ENCODE measurements at regions not wholly inside any gene's neighbourhood (a gene's known extent, or its start where the extent isn't known, plus 50 kb on each side); places are given as distances from the start of the nearest gene placed in this dataset.

DNA sequence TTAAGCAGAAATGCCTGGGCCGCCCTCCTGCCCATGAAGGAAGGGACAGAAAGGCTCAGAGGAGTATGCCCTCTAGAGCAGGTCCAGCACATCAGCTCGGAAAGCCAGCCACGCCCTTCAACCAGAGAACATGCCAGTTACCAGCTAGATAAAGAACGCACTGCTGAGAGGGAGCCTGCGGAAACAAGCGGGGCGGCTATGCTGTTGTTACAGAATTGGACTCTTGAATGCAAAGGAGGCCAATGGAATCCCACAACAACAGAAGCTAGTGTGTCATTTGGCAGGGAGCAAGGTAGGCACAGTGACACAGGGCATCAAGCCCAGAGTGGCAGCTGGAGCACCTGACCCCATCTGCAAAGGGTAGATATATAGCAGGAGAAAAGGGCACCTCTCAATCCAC is 242.9 kb upstream of the ID2 start:
- Histone ChIP-seq H3K9ac (ENCODE audit: low read depth in 1 of 2, low read length in 2 of 2) (no peak overlapping the region), H3K4me1 (ENCODE audit: control insufficient read depth in 4 of 4, insufficient read depth in 4 of 4, low read length in 3 of 4) (peaks cover 4 to 14% (median 9%) of the 10 kb centered on the region in 4 donors), H3K27ac (ENCODE audit: low read depth in 1 of 2, low read length in 2 of 2) (no peak overlapping the region), H3K36me3 (ENCODE audit: control insufficient read depth in 4 of 4, insufficient read depth in 3 of 4, low read depth in 1 of 4, low read length in 3 of 4) (no peaks in the 10 kb centered on the region), H3K27me3 (ENCODE audit: control insufficient read depth in 4 of 4, insufficient read depth in 4 of 4, low read length in 3 of 4) (no peaks in the 10 kb centered on the region), H3K9me3 (ENCODE audit: control insufficient read depth in 4 of 4, low read length in 3 of 4) (no peaks in the 10 kb centered on the region), H3K4me3 (ENCODE audit: low read depth in 1 of 3, low read length in 3 of 3) (no peak overlapping the region)
- WGBS, result 55% methylated on average over 7 of the region's 7 CpGs
- no peak for DNase-seq (ENCODE audit: low spot score)
- TF ChIP-seq YY1 (IDR thresholded peaks at IDR 0.05), result peak; percentile 52
- TF ChIP-seq, protein P1, sequence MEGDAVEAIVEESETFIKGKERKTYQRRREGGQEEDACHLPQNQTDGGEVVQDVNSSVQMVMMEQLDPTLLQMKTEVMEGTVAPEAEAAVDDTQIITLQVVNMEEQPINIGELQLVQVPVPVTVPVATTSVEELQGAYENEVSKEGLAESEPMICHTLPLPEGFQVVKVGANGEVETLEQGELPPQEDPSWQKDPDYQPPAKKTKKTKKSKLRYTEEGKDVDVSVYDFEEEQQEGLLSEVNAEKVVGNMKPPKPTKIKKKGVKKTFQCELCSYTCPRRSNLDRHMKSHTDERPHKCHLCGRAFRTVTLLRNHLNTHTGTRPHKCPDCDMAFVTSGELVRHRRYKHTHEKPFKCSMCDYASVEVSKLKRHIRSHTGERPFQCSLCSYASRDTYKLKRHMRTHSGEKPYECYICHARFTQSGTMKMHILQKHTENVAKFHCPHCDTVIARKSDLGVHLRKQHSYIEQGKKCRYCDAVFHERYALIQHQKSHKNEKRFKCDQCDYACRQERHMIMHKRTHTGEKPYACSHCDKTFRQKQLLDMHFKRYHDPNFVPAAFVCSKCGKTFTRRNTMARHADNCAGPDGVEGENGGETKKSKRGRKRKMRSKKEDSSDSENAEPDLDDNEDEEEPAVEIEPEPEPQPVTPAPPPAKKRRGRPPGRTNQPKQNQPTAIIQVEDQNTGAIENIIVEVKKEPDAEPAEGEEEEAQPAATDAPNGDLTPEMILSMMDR (IDR thresholded peaks at IDR 0.05; ENCODE audit: low read depth, low read length, missing input control), result no peak
- TF ChIP-seq JUND (IDR thresholded peaks at IDR 0.05), result no peak
- TF ChIP-seq NR2F2 (IDR thresholded peaks at IDR 0.05), result no peak
- no peak for TF ChIP-seq FOXA1 (IDR thresholded peaks at IDR 0.05)
- TF ChIP-seq, protein P2, sequence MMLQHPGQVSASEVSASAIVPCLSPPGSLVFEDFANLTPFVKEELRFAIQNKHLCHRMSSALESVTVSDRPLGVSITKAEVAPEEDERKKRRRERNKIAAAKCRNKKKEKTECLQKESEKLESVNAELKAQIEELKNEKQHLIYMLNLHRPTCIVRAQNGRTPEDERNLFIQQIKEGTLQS (IDR thresholded peaks at IDR 0.05), result no peak
- peak; percentile 36 to 62 for TF ChIP-seq HNF4A (conservative IDR thresholded peaks at IDR 0.05)
- peak; percentile 7 to 62 for TF ChIP-seq RXRA (IDR thresholded peaks at IDR 0.05)
- TF ChIP-seq, protein P3, sequence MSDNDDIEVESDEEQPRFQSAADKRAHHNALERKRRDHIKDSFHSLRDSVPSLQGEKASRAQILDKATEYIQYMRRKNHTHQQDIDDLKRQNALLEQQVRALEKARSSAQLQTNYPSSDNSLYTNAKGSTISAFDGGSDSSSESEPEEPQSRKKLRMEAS (IDR thresholded peaks at IDR 0.05), result peak; percentile 30
- TF ChIP-seq TAF1 (conservative IDR thresholded peaks at IDR 0.05), result no peak
- TF ChIP-seq, protein P4, sequence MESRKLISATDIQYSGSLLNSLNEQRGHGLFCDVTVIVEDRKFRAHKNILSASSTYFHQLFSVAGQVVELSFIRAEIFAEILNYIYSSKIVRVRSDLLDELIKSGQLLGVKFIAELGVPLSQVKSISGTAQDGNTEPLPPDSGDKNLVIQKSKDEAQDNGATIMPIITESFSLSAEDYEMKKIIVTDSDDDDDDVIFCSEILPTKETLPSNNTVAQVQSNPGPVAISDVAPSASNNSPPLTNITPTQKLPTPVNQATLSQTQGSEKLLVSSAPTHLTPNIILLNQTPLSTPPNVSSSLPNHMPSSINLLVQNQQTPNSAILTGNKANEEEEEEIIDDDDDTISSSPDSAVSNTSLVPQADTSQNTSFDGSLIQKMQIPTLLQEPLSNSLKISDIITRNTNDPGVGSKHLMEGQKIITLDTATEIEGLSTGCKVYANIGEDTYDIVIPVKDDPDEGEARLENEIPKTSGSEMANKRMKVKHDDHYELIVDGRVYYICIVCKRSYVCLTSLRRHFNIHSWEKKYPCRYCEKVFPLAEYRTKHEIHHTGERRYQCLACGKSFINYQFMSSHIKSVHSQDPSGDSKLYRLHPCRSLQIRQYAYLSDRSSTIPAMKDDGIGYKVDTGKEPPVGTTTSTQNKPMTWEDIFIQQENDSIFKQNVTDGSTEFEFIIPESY (IDR thresholded peaks at IDR 0.05), result no peak
- TF ChIP-seq SP1 (IDR thresholded peaks at IDR 0.05), result peak; percentile 35
- no peak for TF ChIP-seq FOXA2 (IDR thresholded peaks at IDR 0.05)
- TF ChIP-seq HNF4G (IDR thresholded peaks at IDR 0.05), result no peak
- peak; percentile 39 to 42 for TF ChIP-seq RAD21 (IDR thresholded peaks at IDR 0.05)
- TF ChIP-seq, protein P5, sequence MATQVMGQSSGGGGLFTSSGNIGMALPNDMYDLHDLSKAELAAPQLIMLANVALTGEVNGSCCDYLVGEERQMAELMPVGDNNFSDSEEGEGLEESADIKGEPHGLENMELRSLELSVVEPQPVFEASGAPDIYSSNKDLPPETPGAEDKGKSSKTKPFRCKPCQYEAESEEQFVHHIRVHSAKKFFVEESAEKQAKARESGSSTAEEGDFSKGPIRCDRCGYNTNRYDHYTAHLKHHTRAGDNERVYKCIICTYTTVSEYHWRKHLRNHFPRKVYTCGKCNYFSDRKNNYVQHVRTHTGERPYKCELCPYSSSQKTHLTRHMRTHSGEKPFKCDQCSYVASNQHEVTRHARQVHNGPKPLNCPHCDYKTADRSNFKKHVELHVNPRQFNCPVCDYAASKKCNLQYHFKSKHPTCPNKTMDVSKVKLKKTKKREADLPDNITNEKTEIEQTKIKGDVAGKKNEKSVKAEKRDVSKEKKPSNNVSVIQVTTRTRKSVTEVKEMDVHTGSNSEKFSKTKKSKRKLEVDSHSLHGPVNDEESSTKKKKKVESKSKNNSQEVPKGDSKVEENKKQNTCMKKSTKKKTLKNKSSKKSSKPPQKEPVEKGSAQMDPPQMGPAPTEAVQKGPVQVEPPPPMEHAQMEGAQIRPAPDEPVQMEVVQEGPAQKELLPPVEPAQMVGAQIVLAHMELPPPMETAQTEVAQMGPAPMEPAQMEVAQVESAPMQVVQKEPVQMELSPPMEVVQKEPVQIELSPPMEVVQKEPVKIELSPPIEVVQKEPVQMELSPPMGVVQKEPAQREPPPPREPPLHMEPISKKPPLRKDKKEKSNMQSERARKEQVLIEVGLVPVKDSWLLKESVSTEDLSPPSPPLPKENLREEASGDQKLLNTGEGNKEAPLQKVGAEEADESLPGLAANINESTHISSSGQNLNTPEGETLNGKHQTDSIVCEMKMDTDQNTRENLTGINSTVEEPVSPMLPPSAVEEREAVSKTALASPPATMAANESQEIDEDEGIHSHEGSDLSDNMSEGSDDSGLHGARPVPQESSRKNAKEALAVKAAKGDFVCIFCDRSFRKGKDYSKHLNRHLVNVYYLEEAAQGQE (IDR thresholded peaks at IDR 0.05), result peak; percentile 19
